ENCODE measurements at regions not wholly inside any gene's neighbourhood (a gene's known extent, or its start where the extent isn't known, plus 50 kb on each side); places are given as distances from the start of the nearest gene placed in this dataset.

DNA sequence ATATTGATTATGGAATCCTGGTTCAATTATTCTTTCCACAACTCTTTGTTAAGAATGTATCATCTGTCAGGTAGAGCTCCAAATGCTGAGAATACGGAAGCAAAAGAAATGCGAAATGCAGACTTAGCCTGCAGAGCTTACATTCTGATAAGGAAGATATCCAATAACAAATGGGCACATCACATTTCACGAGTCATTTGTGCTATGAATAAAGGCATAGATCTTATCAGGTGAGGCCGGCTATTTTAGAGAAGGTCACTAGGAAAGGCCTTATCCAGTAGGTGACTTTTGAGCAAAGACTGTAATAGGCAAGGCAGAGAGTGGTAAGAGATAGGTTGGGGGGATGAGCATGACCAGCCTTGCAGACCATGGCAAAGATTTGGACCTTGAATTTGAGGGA lies 174.3 kb upstream of the SERPINE2 start:
- TF ChIP-seq POLR2A (IDR thresholded peaks at IDR 0.05) (no peak), CTCF (IDR thresholded peaks at IDR 0.05) (no peak)

Data from right lobe of liver (tissue), 4 donors.